Activated CD4-positive, alpha-beta T cell treated with anti-CD3 and anti-CD28 coated beads, Interleukin-2, amount 10 ng/mL, durations not matched to agents 24 days and 14 days (primary cell): ENCODE measurements at regions not wholly inside any gene's neighbourhood (a gene's known extent, or its start where the extent isn't known, plus 50 kb on each side); places are given as distances from the start of the nearest gene placed in this dataset.

Source experiments
- DNase-seq: peaks from one replicate; pipeline ENCODE4 v3.0.0; 2022
- H3K27ac Mint-ChIP-seq: one replicate; pipeline ENCODE4 v1.8.0; 2022; ENCODE audit warnings: mild to moderate bottlenecking, mixed read lengths
- H3K27me3 Mint-ChIP-seq: one replicate; pipeline ENCODE4 v1.8.0; 2022; ENCODE audit warnings: mixed read lengths
- H3K36me3 Mint-ChIP-seq: one replicate; pipeline ENCODE4 v1.8.0; 2022; ENCODE audit warnings: low read depth, mild to moderate bottlenecking, mixed read lengths
- H3K4me1 Mint-ChIP-seq: one replicate; pipeline ENCODE4 v1.8.0; 2021; ENCODE audit warnings: mixed read lengths
- H3K4me3 Mint-ChIP-seq: one replicate; pipeline ENCODE4 v1.8.0; 2022; ENCODE audit warnings: mild to moderate bottlenecking, moderate library complexity, mixed read lengths
- H3K9me3 Mint-ChIP-seq: one replicate; pipeline ENCODE4 v1.8.0; 2021; ENCODE audit warnings: mixed read lengths
- intact Hi-C: fragments of 100-400 bp; cut with micrococcal nuclease; formaldehyde crosslinking; loops from one replicate; pipeline ENCODE4 v1.15.1; 2023

GRCh38 chr9:80885894-80886293 is 803.5 kb downstream of the TLE1 start:
- H3K27me3 Mint-ChIP-seq = no peaks in the 10 kb centered on the region
- H3K4me3 Mint-ChIP-seq = no peak overlapping the region
- intact Hi-C loops = no loop called here
- H3K36me3 Mint-ChIP-seq = no peaks in the 10 kb centered on the region
- H3K4me1 Mint-ChIP-seq = no peaks in the 10 kb centered on the region
- H3K27ac Mint-ChIP-seq = no peak overlapping the region
- no peak for DNase-seq
- no peaks in the 10 kb centered on the region for H3K9me3 Mint-ChIP-seq

GRCh38 chr9:80883826-80884579 is 805.3 kb downstream of the TLE1 start:
- Mint-ChIP-seq H3K4me1 (no peaks in the 10 kb centered on the region), H3K4me3 (no peak overlapping the region), H3K9me3 (no peaks in the 10 kb centered on the region), H3K27ac (no peak overlapping the region), H3K27me3 (no peaks in the 10 kb centered on the region), H3K36me3 (no peaks in the 10 kb centered on the region)
- no peak for DNase-seq
- intact Hi-C loops = no loop called here

- H3K4me3 Mint-ChIP-seq = no peak overlapping the region
- intact Hi-C loops = no loop called here
- H3K27me3 Mint-ChIP-seq = no peaks in the 10 kb centered on the region
- no peaks in the 10 kb centered on the region for H3K4me1 Mint-ChIP-seq
- H3K36me3 Mint-ChIP-seq = no peaks in the 10 kb centered on the region
- no peaks in the 10 kb centered on the region for H3K9me3 Mint-ChIP-seq
- no peak overlapping the region for H3K27ac Mint-ChIP-seq
- no peak for DNase-seq
These were observed 805.9 kb downstream of the TLE1 start for GRCh38 chr9:80883426-80883825.

GRCh38 chr9:80881940-80882339 is 807.4 kb downstream of the TLE1 start:
- Mint-ChIP-seq H3K9me3 (no peaks in the 10 kb centered on the region), H3K27ac (no peak overlapping the region), H3K27me3 (no peaks in the 10 kb centered on the region), H3K4me3 (no peak overlapping the region), H3K4me1 (no peaks in the 10 kb centered on the region), H3K36me3 (no peaks in the 10 kb centered on the region)
- intact Hi-C loops = no loop called here
- no peak for DNase-seq

DNA sequence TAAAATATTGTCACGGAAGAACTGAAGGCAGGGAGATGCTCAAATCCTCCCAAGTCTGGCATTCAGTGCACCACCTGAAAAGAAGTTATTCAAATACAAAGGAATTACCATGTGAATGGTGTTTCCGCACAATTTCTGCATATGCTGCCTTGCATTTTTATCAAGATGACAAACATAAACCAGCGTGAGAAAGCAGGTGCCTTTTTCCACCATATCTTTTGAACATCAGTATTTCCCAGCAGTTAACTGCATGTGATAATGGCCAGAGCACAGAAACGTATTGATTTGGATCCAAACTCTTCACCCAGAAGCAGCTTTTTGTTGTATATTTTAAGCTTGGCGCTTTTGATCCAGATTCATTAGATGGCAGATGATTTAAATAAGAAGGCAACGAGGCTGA is 808.0 kb downstream of the TLE1 start:
- H3K27ac Mint-ChIP-seq = no peak overlapping the region
- H3K4me3 Mint-ChIP-seq = no peak overlapping the region
- H3K27me3 Mint-ChIP-seq = no peaks in the 10 kb centered on the region
- intact Hi-C loops = no loop called here
- no peak for DNase-seq
- no peaks in the 10 kb centered on the region for H3K4me1 Mint-ChIP-seq
- no peaks in the 10 kb centered on the region for H3K9me3 Mint-ChIP-seq
- no peaks in the 10 kb centered on the region for H3K36me3 Mint-ChIP-seq

DNA sequence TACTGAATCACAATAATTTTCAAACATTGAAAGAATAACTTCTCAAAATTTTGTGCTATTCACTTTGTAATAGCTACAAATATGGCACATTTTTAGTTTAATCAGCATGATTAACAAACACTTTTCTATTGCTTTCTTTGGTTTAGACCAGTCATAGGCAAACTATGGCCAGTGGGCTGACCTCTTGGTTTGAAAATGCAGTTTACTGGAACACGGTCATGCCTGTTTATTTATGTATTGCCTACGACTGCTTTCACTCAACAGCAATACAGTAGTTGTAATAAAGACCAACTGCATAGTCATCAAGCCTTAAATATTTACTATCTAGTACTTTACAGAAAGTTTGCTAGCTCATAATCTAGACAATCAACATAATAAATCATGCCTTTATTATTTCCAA is 810.8 kb downstream of the TLE1 start:
- Mint-ChIP-seq H3K27me3 (no peaks in the 10 kb centered on the region), H3K4me3 (no peak overlapping the region), H3K4me1 (no peaks in the 10 kb centered on the region), H3K9me3 (no peaks in the 10 kb centered on the region), H3K36me3 (no peaks in the 10 kb centered on the region), H3K27ac (no peak overlapping the region)
- DNase-seq = no peak
- intact Hi-C loops = no loop called here

DNA sequence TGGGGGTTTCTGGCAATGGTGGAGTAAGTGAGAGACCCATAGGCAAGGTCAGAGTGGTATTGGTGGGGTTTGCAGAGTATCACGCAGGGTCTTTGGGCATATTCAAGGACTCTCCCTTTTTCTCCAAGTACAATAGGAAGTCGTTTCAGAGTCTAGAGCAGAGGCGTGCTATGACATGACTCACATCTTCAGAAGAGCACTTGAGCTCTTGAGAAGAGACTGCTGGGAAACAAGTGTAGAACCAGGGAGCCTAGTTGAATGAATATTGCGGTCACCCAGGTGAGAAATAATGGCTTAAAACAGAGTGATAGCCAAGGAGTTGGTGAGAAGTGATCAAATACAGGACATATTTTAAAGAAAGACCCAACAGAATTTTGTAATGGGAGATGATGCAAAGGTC is 813.4 kb downstream of the TLE1 start:
- Mint-ChIP-seq H3K27ac (no peak overlapping the region), H3K27me3 (no peaks in the 10 kb centered on the region), H3K36me3 (no peaks in the 10 kb centered on the region), H3K9me3 (no peaks in the 10 kb centered on the region), H3K4me3 (no peak overlapping the region), H3K4me1 (no peaks in the 10 kb centered on the region)
- intact Hi-C loops = no loop called here
- no peak for DNase-seq

- DNase-seq = no peak
- Mint-ChIP-seq H3K36me3 (no peaks in the 10 kb centered on the region), H3K4me1 (no peaks in the 10 kb centered on the region), H3K9me3 (no peaks in the 10 kb centered on the region), H3K4me3 (no peak overlapping the region), H3K27ac (no peak overlapping the region), H3K27me3 (no peaks in the 10 kb centered on the region)
- intact Hi-C loops = no loop called here
These were observed 815.1 kb downstream of the TLE1 start for GRCh38 chr9:80874276-80874675.

- no peak for DNase-seq
- Mint-ChIP-seq H3K4me3 (no peak overlapping the region), H3K36me3 (no peaks in the 10 kb centered on the region), H3K27me3 (no peaks in the 10 kb centered on the region), H3K4me1 (no peaks in the 10 kb centered on the region), H3K9me3 (no peaks in the 10 kb centered on the region), H3K27ac (no peak overlapping the region)
- intact Hi-C loops = no loop called here
These were observed 815.5 kb downstream of the TLE1 start for GRCh38 chr9:80873861-80874260.

DNA sequence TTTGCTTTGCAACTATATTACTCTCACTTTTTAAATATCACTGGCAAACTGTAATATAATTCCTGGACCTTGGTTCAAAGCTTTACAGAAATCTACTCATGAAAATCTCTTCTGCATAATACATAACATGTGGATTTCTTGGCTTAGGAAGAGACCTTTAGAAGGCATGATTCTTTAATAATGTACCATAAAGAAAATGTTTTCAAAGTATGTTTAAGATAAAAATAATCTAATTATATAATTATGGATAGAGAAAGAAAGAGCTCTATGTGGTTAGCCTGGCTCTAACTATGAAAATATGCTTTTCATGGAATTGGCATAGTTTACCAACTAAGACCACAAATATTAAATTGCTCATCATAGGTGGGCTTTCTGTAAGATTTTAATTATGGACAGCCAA is 817.8 kb downstream of the TLE1 start:
- no peaks in the 10 kb centered on the region for H3K4me1 Mint-ChIP-seq
- no peak for DNase-seq
- no peaks in the 10 kb centered on the region for H3K27me3 Mint-ChIP-seq
- peaks cover 7% of the 10 kb centered on the region for H3K9me3 Mint-ChIP-seq
- intact Hi-C loops = no loop called here
- H3K4me3 Mint-ChIP-seq = no peak overlapping the region
- no peaks in the 10 kb centered on the region for H3K36me3 Mint-ChIP-seq
- no peak overlapping the region for H3K27ac Mint-ChIP-seq

DNA sequence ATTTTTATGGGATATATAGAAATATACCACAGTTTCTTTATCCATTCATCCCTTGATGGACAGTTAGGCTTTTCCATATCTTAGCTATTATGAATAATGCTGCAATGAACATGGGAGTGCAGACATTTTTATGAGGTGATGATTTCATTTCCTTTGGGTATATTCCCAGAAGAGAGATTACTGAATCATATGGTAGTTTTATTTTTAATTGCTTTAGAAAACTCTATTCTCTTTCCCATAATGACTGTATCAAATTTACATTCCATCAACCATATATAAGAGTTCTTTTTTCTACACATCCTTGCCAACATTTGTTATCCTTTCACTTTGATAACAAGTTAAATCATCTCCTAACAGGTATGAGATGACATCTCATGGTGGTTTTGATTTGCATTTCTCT is 821.6 kb downstream of the TLE1 start:
- H3K4me3 Mint-ChIP-seq = no peak overlapping the region

GRCh38 chr9:80866576-80867227 is 822.6 kb downstream of the TLE1 start:
- Mint-ChIP-seq H3K9me3 (peaks cover 7% of the 10 kb centered on the region), H3K4me1 (no peaks in the 10 kb centered on the region), H3K36me3 (no peaks in the 10 kb centered on the region), H3K4me3 (no peak overlapping the region), H3K27me3 (no peaks in the 10 kb centered on the region), H3K27ac (no peak overlapping the region)
- DNase-seq = no peak
- intact Hi-C loops = no loop called here

More for the DNA sequence above, 821.6 kb downstream of the TLE1 start:
- intact Hi-C loops = no loop called here
- H3K36me3 Mint-ChIP-seq = no peaks in the 10 kb centered on the region
- no peak for DNase-seq
- H3K27me3 Mint-ChIP-seq = no peaks in the 10 kb centered on the region
- peaks cover 7% of the 10 kb centered on the region for H3K9me3 Mint-ChIP-seq
- H3K27ac Mint-ChIP-seq = no peak overlapping the region
- H3K4me1 Mint-ChIP-seq = no peaks in the 10 kb centered on the region

- H3K36me3 Mint-ChIP-seq = no peaks in the 10 kb centered on the region
- no peak overlapping the region for H3K27ac Mint-ChIP-seq
- peaks cover 7% of the 10 kb centered on the region for H3K9me3 Mint-ChIP-seq
- DNase-seq = no peak
- intact Hi-C loops = no loop called here
- H3K4me1 Mint-ChIP-seq = no peaks in the 10 kb centered on the region
- H3K4me3 Mint-ChIP-seq = no peak overlapping the region
- no peaks in the 10 kb centered on the region for H3K27me3 Mint-ChIP-seq
These were observed 823.2 kb downstream of the TLE1 start for GRCh38 chr9:80866121-80866520.

- Mint-ChIP-seq H3K4me3 (no peak overlapping the region), H3K4me1 (no peaks in the 10 kb centered on the region), H3K9me3 (no peaks in the 10 kb centered on the region), H3K27me3 (no peaks in the 10 kb centered on the region), H3K36me3 (no peaks in the 10 kb centered on the region), H3K27ac (no peak overlapping the region)
- no peak for DNase-seq
- intact Hi-C loops = no loop called here
These were observed 846.3 kb downstream of the TLE1 start for GRCh38 chr9:80843028-80843427.

DNA sequence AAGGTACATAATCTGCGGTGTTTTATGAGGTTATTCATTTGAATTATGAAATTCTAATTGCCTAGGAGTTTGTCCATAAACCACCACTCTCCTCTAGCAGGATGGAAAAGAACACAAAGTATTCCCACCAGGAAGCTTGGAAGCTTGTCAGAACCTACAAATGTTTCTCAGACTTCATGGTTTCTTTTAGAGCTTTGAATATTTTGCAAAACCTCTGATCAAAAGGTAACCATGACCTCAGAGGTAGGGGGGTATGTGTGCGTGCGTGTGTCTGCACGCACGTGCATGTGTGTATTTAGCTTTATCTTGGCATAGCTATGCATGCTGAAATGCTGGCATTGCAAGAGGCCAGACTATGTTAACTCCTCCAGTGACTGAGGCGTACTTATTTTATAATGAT is 847.0 kb downstream of the TLE1 start:
- no peaks in the 10 kb centered on the region for H3K4me1 Mint-ChIP-seq
- H3K27ac Mint-ChIP-seq = no peak overlapping the region
- no peaks in the 10 kb centered on the region for H3K36me3 Mint-ChIP-seq
- H3K4me3 Mint-ChIP-seq = no peak overlapping the region
- DNase-seq = no peak
- H3K27me3 Mint-ChIP-seq = no peaks in the 10 kb centered on the region
- intact Hi-C loops = no loop called here
- H3K9me3 Mint-ChIP-seq = no peaks in the 10 kb centered on the region
